Epithelial cell of prostate (primary cell): ENCODE measurements at regions not wholly inside any gene's neighbourhood (a gene's known extent, or its start where the extent isn't known, plus 50 kb on each side); places are given as distances from the start of the nearest gene placed in this dataset.
"Not testable (repeated sequence)": the region's sequence is repeated elsewhere in the genome, so short reads cannot be mapped to it uniquely, and the experiment has no call there.

Experiments used
- DNase-seq: peaks from one replicate; pipeline ENCODE4 v3.0.0-alpha.2; 2011; ENCODE audit warnings: low read depth, low spot score
- H3K27ac ChIP-seq: fragments of 450-650 bp; 2 replicates; pipeline ENCODE4 v1.5.1; 2017; ENCODE audit warnings: mild to moderate bottlenecking

DNA sequence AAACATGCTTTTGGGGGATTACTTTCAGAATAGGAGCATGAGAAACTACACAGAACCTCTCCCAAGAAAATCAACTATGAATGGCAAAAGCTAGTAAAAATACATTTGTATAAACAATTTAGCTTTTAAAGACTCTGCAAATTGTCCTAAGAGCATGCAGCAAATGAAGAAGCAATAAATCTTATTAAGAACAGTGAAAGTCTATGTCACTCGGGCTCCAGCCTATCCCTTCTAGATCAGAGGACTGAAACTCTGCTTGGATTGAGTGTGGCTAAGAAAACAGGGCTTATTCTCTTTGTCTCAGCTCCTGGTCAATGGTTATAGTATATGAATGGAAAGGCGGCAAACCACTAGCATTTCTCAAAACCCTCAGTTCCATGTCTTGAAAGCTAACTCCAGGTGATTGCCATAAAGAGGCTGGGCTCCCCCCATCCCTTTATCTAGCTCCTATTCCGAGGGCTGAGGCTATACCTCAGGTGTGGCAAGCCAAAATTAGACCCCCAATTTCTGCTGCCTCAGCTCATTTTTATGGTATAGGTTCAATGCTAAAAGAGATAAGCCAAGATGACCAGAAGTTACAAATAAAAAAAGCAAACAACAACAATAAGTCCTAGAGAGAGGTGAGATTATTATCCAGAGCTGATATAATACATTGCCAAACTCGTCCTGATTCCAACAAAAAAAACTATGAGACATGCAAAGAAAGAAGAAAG, 953.2 kb downstream of the SLITRK6 start:
- H3K27ac ChIP-seq = no peak overlapping the region
- no peak for DNase-seq

DNA sequence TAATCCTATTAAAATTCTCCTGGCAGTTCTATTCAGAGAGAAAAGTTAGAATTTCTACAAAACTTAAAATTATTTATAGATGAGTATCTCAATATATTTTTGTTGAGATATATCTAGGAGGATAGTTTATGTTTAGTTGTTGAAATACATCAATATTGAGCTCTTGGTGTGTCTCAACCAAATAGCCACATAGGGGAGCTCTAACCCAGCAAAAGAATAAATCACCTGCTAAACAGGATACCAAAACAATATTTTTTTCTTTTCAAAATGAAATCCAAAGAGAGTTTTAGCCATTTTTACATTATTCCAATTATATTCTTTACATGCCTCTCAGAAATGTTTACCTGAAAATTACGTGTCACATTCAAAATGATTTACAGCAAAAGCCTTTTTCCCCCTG, 954.7 kb downstream of the SLITRK6 start:
- no peak for DNase-seq
- H3K27ac ChIP-seq = no peak overlapping the region

DNA sequence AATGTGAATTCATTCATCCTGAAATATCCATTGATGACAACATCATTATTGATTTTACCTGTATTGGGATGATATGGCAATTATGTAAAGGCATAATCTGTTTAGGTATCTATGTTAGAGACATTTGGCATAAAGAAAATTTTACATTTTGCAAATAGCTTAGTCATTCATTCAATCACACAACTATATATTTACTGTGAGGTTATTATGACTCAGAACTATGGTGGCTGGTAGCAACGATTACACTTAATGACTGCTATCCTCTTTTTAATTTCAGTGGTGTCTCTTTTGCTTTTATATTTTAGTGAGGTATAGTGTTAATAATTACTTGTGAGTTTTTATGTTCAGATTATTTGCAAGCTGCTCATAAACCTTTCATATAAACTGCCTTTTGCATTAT, 955.9 kb downstream of the SLITRK6 start:
- no peak overlapping the region for H3K27ac ChIP-seq
- DNase-seq = no peak

DNA sequence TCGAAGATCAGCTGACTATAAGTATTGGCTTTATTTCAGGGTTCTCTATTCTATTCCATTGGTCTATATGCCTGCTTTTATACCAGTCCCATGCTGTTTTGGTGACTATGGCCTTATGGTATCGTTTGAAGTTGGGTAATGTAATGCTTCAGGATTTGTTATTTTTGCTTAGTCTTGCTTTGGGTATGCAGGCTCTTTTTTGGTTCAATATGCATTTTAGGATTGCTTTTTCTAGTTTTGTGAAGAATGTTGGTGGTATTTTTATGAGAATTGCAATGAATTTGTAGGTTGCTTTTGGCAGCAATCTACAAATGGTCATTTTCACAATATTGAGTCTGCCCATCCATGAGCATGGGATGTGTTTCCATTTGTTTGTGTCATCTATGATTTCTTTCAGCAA, 951.9 kb upstream of the SLITRK1 start:
- H3K27ac ChIP-seq = no peak overlapping the region
- DNase-seq = no peak

DNA sequence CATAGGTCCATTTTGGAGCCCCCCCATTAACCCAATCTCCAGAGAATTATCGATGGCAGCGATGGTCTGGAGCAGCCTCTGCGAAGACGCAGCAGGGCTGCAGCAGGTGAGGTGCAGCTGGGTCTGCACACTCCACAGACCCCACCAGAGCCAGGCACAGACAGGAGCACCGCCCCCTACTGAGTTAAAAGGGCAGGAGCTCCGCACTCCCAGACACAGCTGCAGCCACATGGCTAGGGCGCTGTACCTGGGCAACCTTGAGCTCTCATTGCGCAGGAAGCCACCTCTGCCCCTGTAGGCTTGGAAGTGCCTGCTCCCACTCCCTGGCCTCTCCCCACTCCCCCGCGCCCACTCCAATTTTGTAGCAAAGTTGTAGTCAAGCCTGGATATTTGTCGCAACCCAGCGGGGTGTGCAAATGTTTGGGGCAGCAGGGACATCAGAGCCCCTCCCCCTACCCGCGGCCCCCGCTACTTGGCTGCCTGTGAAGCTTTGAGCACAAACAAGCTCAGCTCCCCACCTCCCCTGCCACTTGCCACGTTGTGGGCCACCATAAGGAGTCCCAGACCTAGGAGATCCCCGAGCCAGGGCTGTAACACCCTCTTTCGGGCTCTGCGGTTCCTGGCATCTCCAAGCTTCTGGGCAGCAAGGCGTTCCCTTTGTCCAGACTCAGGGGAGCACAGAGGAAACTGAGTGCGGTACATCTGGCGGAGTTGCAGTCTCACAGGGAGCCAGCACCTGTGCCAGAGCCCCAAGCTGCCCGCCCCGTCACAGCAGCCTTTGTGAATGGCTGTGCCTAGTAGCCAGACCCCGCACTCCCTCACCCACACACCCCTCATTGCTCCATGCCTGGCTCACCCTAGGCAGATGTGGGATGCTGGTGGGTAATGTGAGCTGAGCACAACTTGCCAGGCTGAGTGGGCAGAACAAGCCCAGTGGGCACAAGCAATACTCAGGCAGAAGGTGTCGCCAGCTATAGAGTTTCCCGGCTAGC, 949.7 kb upstream of the SLITRK1 start:
- no peak for DNase-seq

DNA sequence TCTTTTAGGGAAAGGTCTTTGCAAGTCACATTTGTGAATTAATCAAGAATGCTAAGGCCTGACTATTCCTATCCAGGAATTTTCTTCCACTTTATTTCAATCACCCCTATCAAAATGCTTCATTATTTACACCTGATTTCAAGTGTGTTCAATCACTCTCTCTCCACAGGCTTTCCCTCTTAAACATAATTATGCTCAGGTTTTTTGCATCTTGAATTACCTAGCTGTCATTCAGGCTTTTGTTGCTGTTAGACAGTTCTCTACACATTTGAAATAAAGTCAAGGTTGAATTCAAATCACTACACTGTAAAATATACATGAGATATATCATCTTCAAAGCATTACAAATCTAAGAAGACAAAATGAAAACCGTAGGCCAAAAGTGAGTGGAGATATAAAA, 941.3 kb upstream of the SLITRK1 start:
- no peak overlapping the region for H3K27ac ChIP-seq
- no peak for DNase-seq

More for the DNA sequence above, 949.7 kb upstream of the SLITRK1 start:
- no peak overlapping the region for H3K27ac ChIP-seq

DNA sequence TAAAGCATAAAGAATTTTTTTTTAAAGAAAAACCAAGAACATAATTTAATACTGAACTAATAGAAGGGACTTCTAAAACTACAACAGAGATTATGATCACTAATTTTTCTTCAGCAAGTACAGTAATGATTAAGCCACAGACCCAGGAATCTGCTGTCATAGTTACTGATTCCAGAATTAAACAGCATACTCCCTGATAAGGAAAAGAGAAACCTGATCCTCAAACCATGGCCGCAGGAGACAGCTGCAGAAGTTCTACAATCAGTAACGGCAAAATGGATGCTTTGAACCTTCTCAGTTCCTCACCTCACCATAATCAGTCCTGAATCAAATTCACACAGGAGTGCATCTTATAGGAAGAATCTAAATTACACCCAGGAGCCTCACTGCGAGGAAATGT, 939.0 kb upstream of the SLITRK1 start:
- H3K27ac ChIP-seq = no peak overlapping the region
- no peak for DNase-seq

DNA sequence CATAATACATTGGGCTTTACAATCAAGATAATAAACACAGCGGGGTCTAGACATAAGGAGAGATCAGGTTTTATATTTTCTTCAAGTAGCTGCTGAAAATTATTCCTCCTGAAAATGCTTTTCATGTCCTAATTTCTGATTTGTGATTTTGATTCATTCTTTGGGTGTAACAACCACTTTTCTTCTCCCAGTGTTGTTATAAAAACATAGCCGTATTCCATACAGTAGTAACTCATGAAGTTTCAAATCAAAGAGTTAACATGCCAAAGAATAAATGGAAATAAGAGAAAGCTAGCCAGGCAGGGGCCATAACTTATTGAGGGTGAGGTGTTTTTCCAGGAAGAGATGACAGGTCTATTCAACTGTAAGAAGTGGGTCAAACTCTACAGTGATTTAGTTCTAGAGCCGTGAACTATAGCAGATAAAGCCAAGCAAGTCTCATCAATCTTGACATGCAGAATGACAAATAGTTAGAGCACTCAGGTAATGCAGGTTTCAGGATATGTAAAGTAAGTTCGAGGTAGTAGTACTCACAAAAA, 934.4 kb upstream of the SLITRK1 start:
- DNase-seq = no peak

DNA sequence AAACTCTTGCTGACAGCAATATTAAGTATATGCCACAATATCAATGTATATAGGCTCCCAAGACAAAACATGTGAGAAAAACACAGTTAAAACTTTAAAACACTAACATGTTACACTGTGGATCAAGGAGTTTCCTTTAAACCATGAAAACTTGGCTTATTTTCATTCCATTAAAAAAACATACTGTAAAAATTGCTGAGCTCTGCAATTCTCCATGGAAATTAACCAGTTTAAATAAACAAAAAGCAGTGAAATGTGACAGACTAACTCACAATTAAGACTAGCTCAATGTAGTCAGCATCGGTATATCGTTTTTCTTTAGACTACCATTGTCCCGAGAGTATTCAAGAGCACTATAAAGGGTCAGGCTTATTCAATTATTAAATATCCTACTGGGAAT, 930.5 kb upstream of the SLITRK1 start:
- H3K27ac ChIP-seq = no peak overlapping the region
- no peak for DNase-seq

More for the DNA sequence above, 934.4 kb upstream of the SLITRK1 start:
- H3K27ac ChIP-seq = no peak overlapping the region

DNA sequence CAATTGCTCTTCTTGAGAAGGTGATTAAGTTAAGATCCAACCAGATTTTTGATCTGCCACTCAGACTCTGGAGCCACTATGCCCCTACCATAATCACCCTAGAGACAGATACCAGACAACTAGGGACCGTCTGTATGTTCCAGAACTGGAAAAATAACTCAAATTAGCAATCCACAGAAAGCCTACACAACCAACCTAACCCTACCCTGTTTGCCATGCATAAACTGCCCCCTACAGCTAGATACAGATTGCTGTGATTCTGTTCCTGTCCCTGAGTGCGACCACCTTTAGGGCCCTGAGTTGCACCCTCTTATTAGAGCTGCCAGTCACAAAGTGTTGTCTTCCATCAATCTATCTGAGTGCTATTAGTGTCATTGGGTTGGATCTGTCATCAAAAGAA, 929.8 kb upstream of the SLITRK1 start:
- DNase-seq = no peak
- no peak overlapping the region for H3K27ac ChIP-seq

DNA sequence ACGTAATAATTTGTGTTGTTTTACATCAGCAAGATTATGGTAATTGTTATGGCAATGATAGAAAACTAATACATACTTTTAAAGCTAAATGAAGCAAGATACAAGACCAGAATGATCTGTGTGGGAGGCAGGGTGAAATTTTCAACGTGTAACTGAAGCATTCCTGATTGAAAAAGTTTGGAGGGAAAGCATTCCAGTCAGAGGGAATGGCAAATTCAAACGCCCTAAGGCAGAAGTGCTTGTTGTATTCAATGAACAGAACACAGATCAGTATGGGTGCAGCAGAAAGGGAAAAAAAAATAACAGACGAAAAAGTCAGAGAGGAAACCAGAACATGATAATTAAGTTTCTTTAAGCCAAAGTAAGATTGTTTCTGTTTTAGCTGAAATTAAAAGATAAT, 928.5 kb upstream of the SLITRK1 start:
- no peak for DNase-seq
- H3K27ac ChIP-seq = no peak overlapping the region

DNA sequence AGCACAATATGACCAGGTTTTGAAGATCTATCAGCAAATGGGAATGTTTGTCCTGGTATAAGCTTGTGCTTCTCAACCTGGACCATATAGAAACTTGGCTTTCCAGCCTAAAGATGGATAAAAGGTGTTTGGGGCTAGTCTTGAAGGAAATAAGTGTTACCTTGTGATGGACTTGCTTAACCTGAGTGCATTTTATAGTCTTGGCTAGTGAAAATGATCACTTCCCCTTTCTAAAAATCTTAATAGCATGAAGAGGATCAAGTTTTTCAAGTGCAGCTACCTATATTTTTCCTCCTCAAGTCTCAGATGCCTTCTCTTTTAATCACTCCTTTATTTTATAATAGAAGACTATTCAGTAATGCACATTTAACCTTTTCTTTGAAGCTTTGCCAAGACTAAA, 919.8 kb upstream of the SLITRK1 start:
- no peak overlapping the region for H3K27ac ChIP-seq
- DNase-seq = no peak

DNA sequence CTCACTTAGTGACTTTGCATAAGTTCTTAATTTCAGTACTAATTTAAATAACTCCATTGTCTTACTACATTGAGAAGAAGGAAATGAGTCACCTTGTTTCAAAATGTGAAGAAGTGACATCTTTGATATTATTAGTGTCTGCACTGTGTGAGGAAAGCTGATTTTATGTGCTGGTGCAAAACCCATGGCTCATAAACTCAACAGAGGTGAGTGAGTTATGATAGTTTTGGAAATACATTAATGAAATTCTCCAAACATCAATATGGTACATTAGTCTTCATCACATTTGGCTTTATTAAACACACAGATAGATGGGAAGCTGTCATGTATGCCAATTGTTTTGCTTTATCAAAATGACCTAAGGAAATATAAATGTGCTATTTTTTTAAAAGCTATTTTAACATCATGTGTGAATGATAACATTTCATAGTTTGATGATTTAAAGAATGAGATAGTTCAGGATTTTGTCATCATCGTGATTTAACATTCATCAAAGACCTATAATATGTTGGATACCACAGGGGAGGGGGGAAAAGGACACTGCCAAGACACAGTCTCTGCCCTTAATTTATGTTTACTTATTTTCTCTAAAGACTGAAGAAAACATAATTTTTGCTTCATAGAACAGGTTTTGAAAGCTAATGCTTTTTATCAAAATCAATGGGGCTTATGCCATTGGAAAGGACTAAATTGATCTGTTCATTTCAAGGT, 902.3 kb upstream of the SLITRK1 start:
- H3K27ac ChIP-seq = no peak overlapping the region
- DNase-seq = no peak

DNA sequence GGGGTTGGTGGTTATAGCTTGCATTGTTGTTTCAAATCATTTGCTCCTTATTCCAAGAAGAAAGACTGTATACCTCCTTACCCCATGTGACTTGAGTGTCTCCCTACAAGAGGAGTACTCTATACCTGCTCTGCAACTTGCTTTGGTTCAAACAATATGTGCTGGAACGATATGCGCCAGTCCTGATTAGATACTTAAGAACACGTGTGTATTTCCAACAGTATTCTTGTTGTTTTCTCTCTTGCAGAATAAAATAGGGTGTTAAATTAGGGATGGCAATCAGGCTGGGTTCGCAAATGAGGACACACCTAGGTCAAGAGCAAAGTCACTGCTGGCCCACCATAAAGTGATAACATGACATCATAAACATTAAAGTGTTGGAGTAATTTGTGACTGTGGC, 895.0 kb upstream of the SLITRK1 start:
- DNase-seq = no peak
- no peak overlapping the region for H3K27ac ChIP-seq

DNA sequence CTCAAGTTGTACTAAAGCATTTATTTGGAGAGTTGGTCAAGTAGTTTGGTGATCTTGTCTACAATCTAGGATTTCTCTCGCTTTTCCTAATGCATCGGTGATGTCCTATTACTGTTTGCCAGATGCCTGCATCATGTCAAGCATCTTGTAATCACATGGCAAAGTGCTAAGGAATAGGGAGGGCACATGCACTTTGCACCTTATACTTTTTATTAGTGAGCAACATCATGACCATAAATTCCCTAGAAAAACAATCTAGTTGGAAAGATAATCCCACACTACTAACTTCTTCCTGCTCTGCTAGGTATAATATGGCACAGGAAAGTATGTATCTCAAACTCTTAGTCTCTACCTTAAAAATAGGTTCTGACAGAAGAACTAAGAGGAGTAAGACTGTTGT, 894.3 kb upstream of the SLITRK1 start:
- no peak overlapping the region for H3K27ac ChIP-seq
- DNase-seq = no peak

DNA sequence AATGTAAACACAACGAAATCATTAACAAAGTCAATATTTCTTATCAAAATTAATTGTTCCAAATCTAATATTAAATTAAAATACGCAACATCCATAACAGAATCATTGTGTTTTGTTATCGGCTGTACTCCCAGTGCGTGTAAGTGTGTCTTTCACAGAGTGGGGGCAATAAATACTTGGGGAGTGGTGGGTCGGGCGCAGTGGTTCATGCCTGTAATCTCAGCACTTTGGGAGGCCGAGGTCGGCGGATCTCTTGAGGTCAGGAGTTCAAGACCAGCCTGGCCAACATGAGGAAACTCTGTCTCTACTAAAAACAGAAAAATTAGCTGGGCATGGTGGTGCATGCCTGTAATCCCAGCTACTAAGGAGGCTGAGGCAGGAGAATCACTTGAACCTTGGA, 893.6 kb upstream of the SLITRK1 start:
- not testable (repeated sequence) for H3K27ac ChIP-seq, DNase-seq

DNA sequence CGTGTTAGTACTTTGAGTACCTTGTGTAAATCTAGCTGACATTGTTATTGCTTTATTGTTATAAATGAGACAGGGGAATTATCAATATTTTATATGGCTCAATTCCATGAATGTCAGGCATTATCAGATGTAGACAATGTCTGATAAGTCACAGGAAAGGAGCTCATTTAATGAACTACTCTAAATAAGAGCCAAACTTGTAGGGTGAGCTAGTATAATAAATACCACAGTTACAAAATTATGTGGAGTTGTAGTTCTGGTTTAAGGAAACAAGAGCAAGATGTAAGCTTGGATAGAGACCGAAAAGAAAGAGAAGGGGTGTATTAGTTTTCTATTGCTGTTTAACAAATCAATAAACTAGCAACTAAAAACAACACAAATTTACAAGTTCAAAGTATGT, 891.8 kb upstream of the SLITRK1 start:
- H3K27ac ChIP-seq = no peak overlapping the region
- no peak for DNase-seq

DNA sequence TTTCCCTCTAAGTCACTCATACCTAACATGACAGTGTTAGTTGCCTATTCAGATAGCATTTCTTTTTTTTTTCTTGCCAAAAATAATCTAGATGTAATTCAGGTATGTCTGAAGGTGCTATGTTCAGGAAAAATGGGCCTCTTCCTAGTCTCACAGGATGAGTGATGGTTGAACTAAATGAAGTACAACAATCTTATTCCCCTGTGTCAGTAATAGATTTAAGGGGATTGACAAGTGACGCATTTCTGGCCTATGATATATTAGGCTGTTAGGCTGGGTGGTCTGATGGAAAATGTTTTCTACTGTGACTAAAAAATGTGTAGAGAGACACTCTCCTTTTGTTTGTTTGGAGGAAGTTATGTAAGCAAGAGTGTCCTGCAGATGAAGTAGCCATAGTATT, 878.7 kb upstream of the SLITRK1 start:
- no peak for DNase-seq
- no peak overlapping the region for H3K27ac ChIP-seq

DNA sequence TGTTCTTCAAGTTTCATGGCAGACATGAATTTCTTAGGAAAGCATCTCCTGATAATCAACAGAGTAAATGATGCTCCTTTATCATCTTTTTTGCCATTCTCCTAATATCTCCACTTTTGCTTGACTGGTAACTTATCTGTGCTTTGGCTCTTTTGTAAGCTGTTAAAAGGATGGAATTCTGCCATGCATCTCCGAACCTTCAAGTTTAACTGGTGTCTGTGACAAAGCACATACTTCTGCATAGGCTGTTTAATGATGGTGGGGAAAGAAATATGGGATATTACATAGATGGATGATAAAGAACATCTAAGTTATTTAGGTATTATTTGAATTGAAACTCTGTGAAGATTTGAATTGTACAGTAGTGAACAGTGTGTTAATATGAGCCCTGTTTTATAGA, 866.9 kb upstream of the SLITRK1 start:
- no peak for DNase-seq
- H3K27ac ChIP-seq = no peak overlapping the region

DNA sequence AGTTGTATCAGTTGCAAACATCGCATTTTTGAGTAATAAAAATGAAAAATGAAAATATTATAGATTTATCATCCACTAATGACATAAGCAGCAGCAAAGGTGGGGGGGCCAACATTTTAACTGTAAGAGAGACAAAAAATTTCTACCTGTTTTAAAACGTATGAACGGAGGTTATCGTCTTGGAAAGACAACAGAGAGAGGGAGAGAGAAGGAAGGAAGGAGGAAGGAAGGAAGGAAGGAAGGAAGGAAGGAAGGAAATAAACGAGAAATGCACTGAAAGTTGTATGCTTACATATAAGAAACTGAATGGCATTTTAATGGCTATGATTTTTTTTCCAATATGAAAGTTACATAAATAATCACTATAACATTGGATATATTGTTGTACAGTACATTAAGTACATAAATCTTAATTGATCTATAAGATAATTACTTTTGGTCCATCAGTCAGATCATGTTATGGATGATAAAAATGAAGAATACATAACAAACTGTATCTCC, 862.8 kb upstream of the SLITRK1 start:
- no peak overlapping the region for H3K27ac ChIP-seq
- DNase-seq = no peak
